GM19455 (cell line): ENCODE measurements at regions not wholly inside any gene's neighbourhood (a gene's known extent, or its start where the extent isn't known, plus 50 kb on each side); places are given as distances from the start of the nearest gene placed in this dataset.
"Not testable (repeated sequence)": the region's sequence is repeated elsewhere in the genome, so short reads cannot be mapped to it uniquely, and the experiment has no call there.

Experiments used
- ATAC-seq: cut with Tn5 transposase; IDR thresholded peaks from one replicate; pipeline ENCODE4 v1.9.1; 2021; ENCODE audit not compliant: unreplicated experiment

GRCh38 chr4:181077341-181077740 lies 1165.9 kb upstream of the TENM3 start:
- ATAC-seq, result no peak

GRCh38 chr4:181078196-181078595 lies 1165.0 kb upstream of the TENM3 start:
- ATAC-seq, result no peak

- ATAC-seq, result no peak
These were observed 1159.3 kb upstream of the TENM3 start for GRCh38 chr4:181083757-181084361.

- no peak for ATAC-seq
These were observed 1157.6 kb upstream of the TENM3 start for GRCh38 chr4:181085557-181085956.

- ATAC-seq, result no peak
These were observed 1137.7 kb upstream of the TENM3 start for GRCh38 chr4:181105487-181105886.

- no peak for ATAC-seq
These were observed 1136.8 kb upstream of the TENM3 start for GRCh38 chr4:181106398-181106797.

GRCh38 chr4:181108237-181108636 lies 1135.0 kb upstream of the TENM3 start:
- ATAC-seq, result no peak

GRCh38 chr4:181119186-181119585 lies 1124.0 kb upstream of the TENM3 start:
- ATAC-seq, result no peak

GRCh38 chr4:181121733-181122132 lies 1121.5 kb upstream of the TENM3 start:
- no peak for ATAC-seq

- no peak for ATAC-seq
These were observed 1116.0 kb upstream of the TENM3 start for GRCh38 chr4:181127171-181127570.

- not testable (repeated sequence) for ATAC-seq
These were observed 1112.9 kb upstream of the TENM3 start for GRCh38 chr4:181130317-181130716.

- ATAC-seq, result no peak
These were observed 1105.9 kb upstream of the TENM3 start for GRCh38 chr4:181137351-181137750.

- no peak for ATAC-seq
These were observed 1105.1 kb upstream of the TENM3 start for GRCh38 chr4:181138116-181138515.

- no peak for ATAC-seq
These were observed 1103.1 kb upstream of the TENM3 start for GRCh38 chr4:181140037-181140603.

- peak; percentile 93 for ATAC-seq
These were observed 1099.8 kb upstream of the TENM3 start for GRCh38 chr4:181143250-181143854.

- ATAC-seq, result no peak
These were observed 1097.2 kb upstream of the TENM3 start for GRCh38 chr4:181146051-181146450.

- no peak for ATAC-seq
These were observed 1095.7 kb upstream of the TENM3 start for GRCh38 chr4:181147416-181147951.

GRCh38 chr4:181148470-181148869 lies 1094.7 kb upstream of the TENM3 start:
- ATAC-seq, result no peak

GRCh38 chr4:181150191-181150590 lies 1093.0 kb upstream of the TENM3 start:
- ATAC-seq, result no peak

- ATAC-seq, result no peak
These were observed 1091.3 kb upstream of the TENM3 start for GRCh38 chr4:181151856-181152255.

GRCh38 chr4:181157647-181158046 lies 1085.6 kb upstream of the TENM3 start:
- ATAC-seq, result no peak

GRCh38 chr4:181158971-181159370 lies 1084.2 kb upstream of the TENM3 start:
- no peak for ATAC-seq
